Activated CD4-positive, alpha-beta T cell treated with anti-CD3 and anti-CD28 coated beads for 36 hours (primary cell): ENCODE measurements at regions not wholly inside any gene's neighbourhood (a gene's known extent, or its start where the extent isn't known, plus 50 kb on each side); places are given as distances from the start of the nearest gene placed in this dataset.

Experiments used
- ATAC-seq: fragments of 200-7000 bp; cut with Tn5 transposase; one replicate; pipeline ENCODE4 v1.10.0; 2021; ENCODE audit warnings: mild to moderate bottlenecking, moderate library complexity
- CTCF ChIA-PET: fragments of 350-600 bp; sonication (Branson Sonifier 250); formaldehyde crosslinking; loops from one replicate; lab custom pipeline; 2021; ENCODE audit warnings: antibody characterized with exemption; lab: Charles Lee
- POLR2A ChIA-PET: fragments of 350-600 bp; sonication (Branson Sonifier 250); formaldehyde crosslinking; loops from one replicate; lab custom pipeline; 2021; ENCODE audit warnings: antibody characterized with exemption, inconsistent platforms; lab: Charles Lee
- DNase-seq: peaks from one replicate; pipeline ENCODE4 v3.0.0-alpha.2; 2020
- H3K27ac Mint-ChIP-seq: one replicate; pipeline ENCODE4 v1.8.0; 2021; ENCODE audit warnings: mixed read lengths
- H3K27me3 Mint-ChIP-seq: one replicate; pipeline ENCODE4 v1.8.0; 2021; ENCODE audit warnings: mixed read lengths
- H3K36me3 Mint-ChIP-seq: one replicate; pipeline ENCODE4 v1.8.0; 2021; ENCODE audit warnings: low read depth, mixed read lengths
- H3K4me1 Mint-ChIP-seq: one replicate; pipeline ENCODE4 v1.8.0; 2021; ENCODE audit warnings: mixed read lengths
- H3K4me3 Mint-ChIP-seq: one replicate; pipeline ENCODE4 v1.8.0; 2021; ENCODE audit warnings: mild to moderate bottlenecking, moderate library complexity, mixed read lengths
- H3K9me3 Mint-ChIP-seq: one replicate; pipeline ENCODE4 v1.8.0; 2021; ENCODE audit warnings: low read depth, mixed read lengths
- intact Hi-C, 2 experiments: fragments of 100-400 bp; cut with DNase I in 1 of 2; cut with micrococcal nuclease in 1 of 2; formaldehyde crosslinking; loops; one replicate each; pipeline versions ENCODE4 v1.14.2 to v1.15.1; 2022 to 2024; cut with DNase I, micrococcal nuclease

DNA sequence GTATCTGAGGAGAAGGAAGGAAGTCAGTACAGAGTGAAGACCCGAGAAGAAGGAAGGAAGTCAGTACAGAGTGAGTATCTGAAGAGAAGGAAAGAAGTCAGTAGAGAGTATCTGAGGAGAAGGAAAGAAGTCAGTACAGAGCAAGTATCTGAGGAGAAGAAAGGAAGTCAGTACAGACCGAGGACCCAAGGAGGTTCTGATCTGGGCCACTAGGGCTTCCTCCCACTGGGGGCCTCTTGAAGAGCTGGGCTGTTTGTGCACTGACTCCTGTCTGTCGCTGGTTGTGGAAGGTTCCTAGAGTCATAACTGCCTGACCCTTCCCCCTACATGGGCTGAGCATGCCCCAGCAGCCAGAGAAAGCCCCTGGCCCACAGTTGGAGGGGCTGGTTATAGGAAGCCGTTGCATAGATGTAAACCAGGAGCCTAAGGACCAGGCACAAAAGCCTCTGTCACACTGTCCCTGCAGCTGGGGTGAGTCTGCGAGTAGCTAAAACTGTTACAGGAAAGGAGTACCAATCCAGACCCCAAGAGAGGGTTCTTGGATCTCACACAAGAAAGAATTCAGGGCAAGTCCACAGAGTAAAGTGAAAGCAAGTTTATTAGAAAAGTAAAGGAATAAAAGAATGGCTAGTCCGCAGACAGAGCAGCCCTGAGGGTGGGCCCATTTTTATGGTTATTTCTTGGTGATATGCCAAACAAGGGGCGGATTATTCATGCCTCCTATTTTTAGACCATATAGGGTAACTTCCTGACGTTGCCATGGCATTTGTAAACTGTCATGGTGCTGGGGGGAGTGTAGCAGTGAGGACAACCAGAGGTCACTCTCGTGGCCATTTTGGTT lies 395.9 kb downstream of the PREX1 start:
- Mint-ChIP-seq H3K4me1 (peaks cover 5% of the 10 kb centered on the region), H3K27ac (no peak overlapping the region), H3K27me3 (peaks cover 3% of the 10 kb centered on the region), H3K36me3 (no peaks in the 10 kb centered on the region), H3K9me3 (no peaks in the 10 kb centered on the region), H3K4me3 (no peak overlapping the region)
- intact Hi-C loops: no loop called here
- CTCF ChIA-PET: interaction anchor here (0.5 to 0.6 kb wide), 2 partner anchors 136 to 406 kb away, joined by 3 to 4 read pairs; no protein-coding TSS in a partner anchor
- ATAC-seq: no peak
- POLR2A ChIA-PET: no interaction called here
- no peak for DNase-seq

- no peak for ATAC-seq
- ChIA-PET POLR2A (no interaction called here), CTCF (no interaction called here)
- DNase-seq: no peak
- Mint-ChIP-seq H3K27ac (no peak overlapping the region), H3K9me3 (no peaks in the 10 kb centered on the region), H3K4me1 (peaks cover 2% of the 10 kb centered on the region), H3K27me3 (peaks cover 20% of the 10 kb centered on the region), H3K4me3 (no peak overlapping the region), H3K36me3 (no peaks in the 10 kb centered on the region)
- intact Hi-C loops: no loop called here
Observed at GRCh38 chr20:48426630-48427029, 401.2 kb downstream of the PREX1 start.

GRCh38 chr20:48425817-48426612 lies 401.8 kb downstream of the PREX1 start:
- Mint-ChIP-seq H3K27me3 (peaks cover 20% of the 10 kb centered on the region), H3K27ac (no peak overlapping the region), H3K4me1 (no peaks in the 10 kb centered on the region), H3K36me3 (no peaks in the 10 kb centered on the region), H3K9me3 (no peaks in the 10 kb centered on the region), H3K4me3 (no peak overlapping the region)
- ChIA-PET CTCF (no interaction called here), POLR2A (no interaction called here)
- no peak for DNase-seq
- intact Hi-C loops: no loop called here
- no peak for ATAC-seq

- peaks cover 20% of the 10 kb centered on the region for H3K27me3 Mint-ChIP-seq
- H3K27ac Mint-ChIP-seq: no peak overlapping the region
- no peaks in the 10 kb centered on the region for H3K9me3 Mint-ChIP-seq
- H3K36me3 Mint-ChIP-seq: no peaks in the 10 kb centered on the region
- ChIA-PET POLR2A (no interaction called here), CTCF (no interaction called here)
- no peak overlapping the region for H3K4me3 Mint-ChIP-seq
- DNase-seq (no peak), ATAC-seq (no peak)
- intact Hi-C loops: no loop called here
- H3K4me1 Mint-ChIP-seq: no peaks in the 10 kb centered on the region
Observed at GRCh38 chr20:48425321-48425720, 402.5 kb downstream of the PREX1 start.

DNA sequence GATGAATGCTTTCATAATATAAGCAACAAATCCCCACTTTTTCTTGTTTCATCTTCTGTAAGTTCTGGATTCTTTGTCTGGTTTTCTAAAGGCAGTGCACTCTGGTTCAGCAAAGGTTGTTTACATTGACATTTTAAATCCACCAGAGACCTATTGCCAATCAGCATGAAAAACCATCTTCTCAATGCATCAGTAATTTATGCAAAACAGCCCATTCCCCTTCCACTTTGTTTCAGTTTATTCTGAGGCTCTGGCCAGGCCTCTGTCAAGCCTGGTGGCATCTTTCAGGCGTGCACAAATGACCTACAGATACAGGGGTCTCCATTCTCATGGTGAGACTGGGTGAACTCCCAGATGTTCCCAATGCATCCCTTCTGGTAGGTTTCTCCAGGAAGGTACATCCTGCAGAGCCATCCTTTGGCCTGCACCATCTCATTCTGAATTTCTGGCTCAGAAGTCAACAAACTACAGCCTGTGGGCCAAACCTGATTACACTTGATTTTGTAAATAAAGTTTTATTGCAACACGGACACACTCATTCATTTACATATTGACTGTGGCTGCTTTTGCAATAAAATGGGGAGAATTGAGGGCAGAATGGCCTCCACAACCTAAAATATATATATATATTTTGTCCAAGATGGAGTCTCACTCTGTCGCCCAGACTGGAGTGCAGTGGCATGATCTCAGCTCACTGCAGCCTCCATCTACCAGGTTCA lies 405.4 kb downstream of the PREX1 start:
- POLR2A ChIA-PET: no interaction called here
- Mint-ChIP-seq H3K27me3 (peaks cover 20% of the 10 kb centered on the region), H3K4me1 (no peaks in the 10 kb centered on the region), H3K36me3 (no peaks in the 10 kb centered on the region), H3K4me3 (no peak overlapping the region), H3K27ac (no peak overlapping the region), H3K9me3 (no peaks in the 10 kb centered on the region)
- no peak for DNase-seq
- intact Hi-C loops: no loop called here
- ATAC-seq: no peak
- CTCF ChIA-PET: no interaction called here

DNA sequence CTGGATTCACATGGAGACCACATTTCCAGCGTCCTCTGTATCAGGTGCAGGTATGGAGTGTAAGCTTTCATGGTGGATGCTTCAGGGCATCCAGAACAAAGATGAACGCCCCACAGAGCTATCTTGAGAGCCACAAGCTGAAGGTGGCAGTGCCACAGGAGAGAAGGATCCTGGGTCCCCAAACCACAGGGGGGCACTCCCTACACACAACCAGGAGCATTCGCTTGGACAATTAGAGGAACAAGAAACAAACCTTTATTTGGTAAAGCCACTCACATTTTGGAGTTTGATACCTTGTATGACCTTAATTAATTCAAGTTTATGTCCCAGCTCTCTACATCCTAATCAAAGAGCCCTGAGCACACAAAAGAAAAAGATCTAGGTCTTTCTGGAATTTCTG lies 406.3 kb downstream of the PREX1 start:
- POLR2A ChIA-PET: no interaction called here
- Mint-ChIP-seq H3K36me3 (no peaks in the 10 kb centered on the region), H3K9me3 (no peaks in the 10 kb centered on the region), H3K4me1 (no peaks in the 10 kb centered on the region), H3K4me3 (no peak overlapping the region), H3K27ac (no peak overlapping the region), H3K27me3 (peaks cover 17% of the 10 kb centered on the region)
- CTCF ChIA-PET: interaction anchor here (0.8 kb wide), 1 partner anchor 199 kb away, joined by 3 read pairs; no protein-coding TSS in a partner anchor
- intact Hi-C loops: no loop called here
- DNase-seq (no peak), ATAC-seq (no peak)

- no peaks in the 10 kb centered on the region for H3K4me1 Mint-ChIP-seq
- H3K27me3 Mint-ChIP-seq: peaks cover 8% of the 10 kb centered on the region
- no peak overlapping the region for H3K4me3 Mint-ChIP-seq
- CTCF ChIA-PET: interaction anchor here (0.6 to 1.5 kb wide), 2 partner anchors 105 to 200 kb away, joined by 3 to 4 read pairs; no protein-coding TSS in a partner anchor
- no peak for ATAC-seq
- H3K27ac Mint-ChIP-seq: no peak overlapping the region
- H3K9me3 Mint-ChIP-seq: no peaks in the 10 kb centered on the region
- no peak for DNase-seq
- intact Hi-C loops: no loop called here
- H3K36me3 Mint-ChIP-seq: no peaks in the 10 kb centered on the region
- POLR2A ChIA-PET: no interaction called here
Observed at GRCh38 chr20:48420176-48420575, 407.6 kb downstream of the PREX1 start.

DNA sequence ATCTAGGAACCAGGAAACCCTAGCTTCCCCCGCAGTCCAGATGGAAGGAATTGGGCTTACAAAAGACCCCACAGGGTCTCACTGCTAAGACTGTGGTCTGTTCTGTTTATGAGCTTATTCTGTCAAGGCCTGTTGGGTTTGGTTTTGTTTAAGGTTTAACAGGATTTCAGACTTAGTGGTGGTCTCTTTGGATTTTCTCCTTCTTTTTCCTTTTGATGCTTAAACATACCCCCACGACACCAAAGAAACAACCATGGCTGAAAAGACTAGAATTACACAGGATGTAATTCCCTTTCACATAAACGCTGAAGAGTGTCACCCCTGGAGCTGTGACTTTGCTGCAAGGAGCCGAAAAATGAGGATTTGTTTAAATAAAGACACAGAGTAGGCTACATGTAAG lies 408.6 kb downstream of the PREX1 start:
- no peaks in the 10 kb centered on the region for H3K4me1 Mint-ChIP-seq
- no peak for ATAC-seq
- ChIA-PET POLR2A (no interaction called here), CTCF (interaction anchor here (1.5 kb wide), 1 partner anchor 201 kb away, joined by 4 read pairs; no protein-coding TSS in a partner anchor)
- H3K4me3 Mint-ChIP-seq: no peak overlapping the region
- intact Hi-C loops: no loop called here
- no peak for DNase-seq
- H3K36me3 Mint-ChIP-seq: no peaks in the 10 kb centered on the region
- no peaks in the 10 kb centered on the region for H3K9me3 Mint-ChIP-seq
- peaks cover 2% of the 10 kb centered on the region for H3K27me3 Mint-ChIP-seq
- H3K27ac Mint-ChIP-seq: no peak overlapping the region

DNA sequence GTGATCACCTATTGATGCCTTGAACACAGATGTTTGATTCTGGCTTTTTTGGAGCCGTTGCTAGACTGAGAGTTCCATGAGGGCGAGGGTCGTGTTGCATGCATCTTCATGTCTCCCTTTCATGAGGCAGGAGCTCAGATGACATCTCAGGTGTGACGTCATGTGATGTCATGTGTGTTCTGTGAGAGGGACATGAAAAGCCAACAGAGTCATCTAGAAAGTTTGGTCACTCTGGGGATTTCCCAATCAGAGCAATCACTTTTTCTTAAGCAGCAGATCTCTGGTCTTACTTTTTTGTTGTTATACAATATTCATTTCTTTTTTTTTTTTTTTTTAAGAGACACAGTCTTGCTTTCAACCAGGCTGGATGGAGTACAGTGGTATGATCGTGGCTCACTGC lies 411.8 kb downstream of the PREX1 start:
- Mint-ChIP-seq H3K27ac (no peak overlapping the region), H3K9me3 (no peaks in the 10 kb centered on the region), H3K4me1 (no peaks in the 10 kb centered on the region), H3K36me3 (no peaks in the 10 kb centered on the region), H3K4me3 (no peak overlapping the region), H3K27me3 (peaks cover 5% of the 10 kb centered on the region)
- POLR2A ChIA-PET: no interaction called here
- CTCF ChIA-PET: interaction anchor here (0.6 kb wide), 1 partner anchor 398 kb away, joined by 3 read pairs; no protein-coding TSS in a partner anchor
- peak; percentile 22 for DNase-seq
- ATAC-seq: no peak
- intact Hi-C loops: no loop called here

GRCh38 chr20:48414786-48415185 lies 413.0 kb downstream of the PREX1 start:
- POLR2A ChIA-PET: no interaction called here
- no peak for ATAC-seq
- intact Hi-C loops: no loop called here

DNA sequence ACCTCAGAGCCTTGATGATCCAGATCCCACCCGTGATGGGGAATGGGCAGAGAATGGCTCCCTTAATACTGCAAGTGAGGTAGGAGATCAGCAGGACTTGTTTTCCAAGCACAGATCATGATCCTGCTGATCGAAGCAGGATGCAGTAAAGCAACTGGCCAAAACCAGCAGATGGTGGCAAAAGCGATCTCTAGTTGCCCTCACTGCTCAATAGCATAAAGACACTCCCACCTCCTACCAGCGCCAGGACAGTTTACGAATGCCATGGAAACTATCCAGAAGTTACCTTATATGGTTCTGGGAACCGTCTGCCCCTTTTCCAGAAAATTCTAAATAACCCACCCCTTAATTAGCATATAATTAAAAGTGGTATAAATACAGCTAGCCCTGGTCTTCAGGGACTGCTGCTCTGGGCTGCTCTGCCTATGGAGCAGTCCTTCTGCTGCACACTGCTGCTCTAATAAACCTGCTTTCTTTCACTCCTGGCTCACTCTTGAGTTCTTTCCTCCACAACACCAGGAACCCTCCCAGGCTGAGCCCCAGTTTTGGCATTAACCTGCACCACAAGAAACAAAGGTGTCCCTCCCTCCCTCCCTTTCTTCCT lies 415.8 kb downstream of the PREX1 start:
- intact Hi-C loops: no loop called here
- no peak overlapping the region for H3K27ac Mint-ChIP-seq
- DNase-seq (no peak), ATAC-seq (no peak)
- ChIA-PET POLR2A (no interaction called here), CTCF (no interaction called here)
- H3K4me1 Mint-ChIP-seq: no peaks in the 10 kb centered on the region
- H3K36me3 Mint-ChIP-seq: no peaks in the 10 kb centered on the region
- H3K4me3 Mint-ChIP-seq: no peak overlapping the region
- H3K27me3 Mint-ChIP-seq: peaks cover 14% of the 10 kb centered on the region
- no peaks in the 10 kb centered on the region for H3K9me3 Mint-ChIP-seq

More at GRCh38 chr20:48414786-48415185, 413.0 kb downstream of the PREX1 start:
- Mint-ChIP-seq H3K4me3 (no peak overlapping the region), H3K27ac (no peak overlapping the region), H3K36me3 (no peaks in the 10 kb centered on the region), H3K4me1 (no peaks in the 10 kb centered on the region), H3K27me3 (peaks cover 11% of the 10 kb centered on the region), H3K9me3 (no peaks in the 10 kb centered on the region)
- CTCF ChIA-PET: no interaction called here
- no peak for DNase-seq
